Spleen (tissue), 7 donors: ENCODE measurements at regions not wholly inside any gene's neighbourhood (a gene's known extent, or its start where the extent isn't known, plus 50 kb on each side); places are given as distances from the start of the nearest gene placed in this dataset.

Experiments used
- CTCF ChIP-seq, 11 experiments: fragments of 200-600 bp in 7 of 11; fragments of 450-650 bp in 4 of 11; sonication (generic) in 4 of 11; IDR thresholded peaks in 8 of 11; conservative IDR thresholded peaks in 3 of 11; 1 replicate in 7 of 11; 2 replicates in 4 of 11; pipeline versions ENCODE4 v1.4.0 to v1.8.0; 2016 to 2021; ENCODE audit warnings: antibody characterized with exemption in 11 of 11, inconsistent platforms in 4 of 11, mild to moderate bottlenecking in 1 of 11
- POLR2A ChIP-seq, 3 donors: fragments of 450-650 bp; IDR thresholded peaks; one replicate each; pipeline ENCODE4 v1.5.1; 2017; ENCODE audit warnings: antibody characterized with exemption in 3 of 3, mild to moderate bottlenecking in 1 of 3
- POLR2AphosphoS5 ChIP-seq, 3 donors: sonication (generic); formaldehyde crosslinking; IDR thresholded peaks; one replicate each; pipeline ENCODE4 v1.5.1; 2017; ENCODE audit warnings: antibody characterized with exemption in 3 of 3
- donor health status: DM: no; HTN: no; CAD: no; lungs with moderate emphysema.
- donor health status: DM: no; HTN: no; CAD: no.
- donor health status: DM: no; HTN: no; CAD: no.

- TF ChIP-seq CTCF (IDR thresholded peaks at IDR 0.05 in 8 of 11, conservative IDR thresholded peaks at IDR 0.05 in 3 of 11): no peak
- no peak for TF ChIP-seq POLR2A (IDR thresholded peaks at IDR 0.05)
- no peak for TF ChIP-seq POLR2AphosphoS5 (IDR thresholded peaks at IDR 0.05)
Measured at GRCh38 chr16:76796978-76797377, 394.0 kb upstream of the MON1B start.
